Osteoblast (primary cell): ENCODE measurements at regions not wholly inside any gene's neighbourhood (a gene's known extent, or its start where the extent isn't known, plus 50 kb on each side); places are given as distances from the start of the nearest gene placed in this dataset.
"Not testable (repeated sequence)": the region's sequence is repeated elsewhere in the genome, so short reads cannot be mapped to it uniquely, and the experiment has no call there.

Experiments used
- DNase-seq: peaks from one replicate; pipeline ENCODE4 v3.0.0; 2011; ENCODE audit warnings: low spot score, mixed read lengths; ENCODE audit not compliant: insufficient read length; ENCODE audit errors: missing footprints
- H2AFZ ChIP-seq: 2 replicates; pipeline ENCODE4 v1.6.0; 2011; ENCODE audit warnings: mild to moderate bottlenecking, low read length
- H3K27ac ChIP-seq: 2 replicates; pipeline ENCODE4 v1.5.1; 2011; ENCODE audit warnings: mild to moderate bottlenecking, low read depth, low read length, moderate library complexity
- H3K27me3 ChIP-seq: 2 replicates; pipeline ENCODE4 v1.6.0; 2012; ENCODE audit warnings: mild to moderate bottlenecking, control low read depth, inconsistent platforms, low read length, moderate library complexity; ENCODE audit not compliant: insufficient read depth
- H3K36me3 ChIP-seq: 2 replicates; pipeline ENCODE4 v1.5.1; 2011; ENCODE audit warnings: mild to moderate bottlenecking, low read length, control low read depth, moderate library complexity; ENCODE audit not compliant: insufficient read depth
- H3K4me1 ChIP-seq: 2 replicates; pipeline ENCODE4 v1.5.1; 2011; ENCODE audit warnings: mild to moderate bottlenecking, low read length, control low read depth, moderate library complexity; ENCODE audit not compliant: insufficient read depth
- H3K4me2 ChIP-seq: 2 replicates; pipeline ENCODE4 v1.6.0; 2011; ENCODE audit warnings: mild to moderate bottlenecking, low read length; ENCODE audit not compliant: insufficient read depth
- H3K4me3 ChIP-seq: fragments of 200-600 bp; sonication (generic); 3 replicates; pipeline ENCODE4 v1.5.1; 2012; ENCODE audit warnings: mild to moderate bottlenecking, low read length, inconsistent platforms; ENCODE audit not compliant: insufficient read depth
- H3K79me2 ChIP-seq: 2 replicates; pipeline ENCODE4 v1.6.0; 2012; ENCODE audit warnings: mild to moderate bottlenecking, low read length, control low read depth, inconsistent platforms; ENCODE audit not compliant: insufficient read depth
- H3K9me3 ChIP-seq: 2 replicates; pipeline ENCODE4 v1.5.1; 2011; ENCODE audit warnings: low read depth, low read length, control low read depth
- H4K20me1 ChIP-seq: 2 replicates; pipeline ENCODE4 v1.6.0; 2012; ENCODE audit warnings: mild to moderate bottlenecking, low read length, control low read depth; ENCODE audit not compliant: insufficient read depth
- CTCF ChIP-seq: IDR thresholded peaks from 2 replicates; pipeline ENCODE4 v1.5.1; 2011; ENCODE audit warnings: mild to moderate bottlenecking, low read depth, low read length, moderate library complexity; ENCODE audit errors: extremely low read depth

- TF ChIP-seq CTCF, result no peak
- Histone ChIP-seq H3K4me3 (no peak overlapping the region), H3K4me1 (peaks cover 11% of the 10 kb centered on the region), H4K20me1 (no peaks in the 10 kb centered on the region), H3K36me3 (no peaks in the 10 kb centered on the region), H3K9me3 (no peaks in the 10 kb centered on the region), H3K79me2 (no peaks in the 10 kb centered on the region), H3K4me2 (no peak overlapping the region), H3K27me3 (no peaks in the 10 kb centered on the region), H2AFZ (no peak overlapping the region), H3K27ac (no peak overlapping the region)
- no peak for DNase-seq
These were observed 72.5 kb downstream of the FAM50B start for GRCh38 chr6:3921663-3922062.

DNA sequence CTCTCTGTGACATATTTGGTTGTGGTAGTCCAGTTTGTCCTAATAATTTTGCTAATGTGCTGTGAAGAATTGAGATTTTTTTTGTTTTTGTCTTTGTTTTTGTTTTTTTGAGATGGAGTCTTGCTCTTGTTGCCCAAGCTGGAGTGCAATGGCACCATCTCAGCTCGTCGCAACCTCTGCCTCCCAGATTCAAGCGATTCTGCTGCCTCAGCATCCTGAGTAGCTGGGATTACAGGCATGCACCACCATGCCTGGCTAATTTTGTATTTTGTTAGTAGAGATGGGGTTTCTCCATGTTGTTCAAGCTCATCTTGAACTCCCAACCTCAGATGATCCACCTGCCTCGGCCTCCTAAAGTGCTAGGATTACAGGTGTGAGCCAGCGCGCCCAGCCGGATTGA, 73.4 kb downstream of the FAM50B start:
- H3K4me2 ChIP-seq, H3K4me3 ChIP-seq, H4K20me1 ChIP-seq, H2AFZ ChIP-seq, H3K9me3 ChIP-seq, H3K27me3 ChIP-seq, H3K27ac ChIP-seq, H3K36me3 ChIP-seq, H3K79me2 ChIP-seq, DNase-seq: not testable (repeated sequence)
- H3K4me1 ChIP-seq, result peaks cover 11% of the 10 kb centered on the region

DNA sequence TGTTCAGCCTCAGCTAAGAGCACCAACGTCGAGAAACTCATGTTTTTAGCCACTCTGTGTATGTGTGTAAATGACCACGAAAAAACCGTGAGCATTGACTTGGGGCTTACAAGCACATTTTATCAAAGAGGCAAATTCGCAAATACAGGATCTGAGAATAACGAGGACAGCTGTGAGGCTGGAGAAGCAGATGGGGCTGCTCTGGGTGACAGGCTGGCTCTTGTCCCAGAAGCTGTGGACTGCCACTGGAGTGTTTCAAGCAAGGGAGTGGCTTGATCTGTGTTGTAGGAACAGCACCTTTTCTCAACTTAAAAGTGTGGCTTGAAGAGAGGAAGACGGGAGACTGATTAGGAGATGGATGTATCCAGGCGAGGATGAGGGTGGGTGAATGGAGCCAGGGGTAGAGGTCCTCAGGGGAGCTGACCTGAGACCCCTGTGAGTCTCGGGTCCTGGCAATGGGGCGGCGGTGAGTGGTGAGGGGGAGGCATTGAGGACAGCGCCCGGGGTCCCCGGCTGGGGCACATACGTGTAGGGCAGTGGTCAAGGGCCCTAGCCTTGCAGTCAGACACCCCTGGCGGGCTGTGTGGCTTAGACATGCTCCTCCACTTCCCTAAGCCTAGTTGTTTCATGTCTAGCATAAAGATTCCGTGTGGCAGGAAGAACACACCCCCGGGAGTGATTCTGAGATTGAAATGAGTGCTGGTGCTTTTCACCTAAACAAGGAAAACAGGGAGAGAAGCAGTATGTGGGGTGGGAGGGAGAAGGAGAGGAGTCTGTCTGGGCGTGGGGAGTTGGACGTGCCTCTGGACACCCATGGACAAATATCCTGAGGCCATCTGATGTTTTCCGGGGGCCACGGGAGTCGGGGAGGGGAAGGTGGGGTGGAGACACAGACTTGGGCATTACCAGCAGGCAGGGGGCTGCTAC, 76.3 kb downstream of the FAM50B start:
- Histone ChIP-seq H3K4me1 (peaks cover 17% of the 10 kb centered on the region), H3K4me2 (peak overlapping the region; percentile 28), H2AFZ (peak overlapping the region; percentile 81)
- not testable (repeated sequence) for H3K27ac ChIP-seq, H3K9me3 ChIP-seq, H3K79me2 ChIP-seq, H3K36me3 ChIP-seq, H3K27me3 ChIP-seq, H3K4me3 ChIP-seq, DNase-seq, H4K20me1 ChIP-seq

- DNase-seq, result no peak
- peak overlapping the region; percentile 81 for H2AFZ ChIP-seq
- H3K4me1 ChIP-seq, result peaks cover 17% of the 10 kb centered on the region
- TF ChIP-seq CTCF, result no peak
- H3K27me3 ChIP-seq, result no peaks in the 10 kb centered on the region
- H3K4me2 ChIP-seq, result peak overlapping the region; percentile 28
- H3K36me3 ChIP-seq, result no peaks in the 10 kb centered on the region
- H3K9me3 ChIP-seq, result no peaks in the 10 kb centered on the region
- H3K79me2 ChIP-seq, result no peaks in the 10 kb centered on the region
- no peak overlapping the region for H3K4me3 ChIP-seq
- H4K20me1 ChIP-seq, result no peaks in the 10 kb centered on the region
- no peak overlapping the region for H3K27ac ChIP-seq
These were observed 76.9 kb downstream of the FAM50B start for GRCh38 chr6:3926150-3926482.

- no peaks in the 10 kb centered on the region for H3K9me3 ChIP-seq
- no peak for DNase-seq
- no peak overlapping the region for H2AFZ ChIP-seq
- no peaks in the 10 kb centered on the region for H3K79me2 ChIP-seq
- no peak for TF ChIP-seq CTCF
- H4K20me1 ChIP-seq, result no peaks in the 10 kb centered on the region
- H3K4me3 ChIP-seq, result no peak overlapping the region
- no peak overlapping the region for H3K4me2 ChIP-seq
- peaks cover 17% of the 10 kb centered on the region for H3K4me1 ChIP-seq
- H3K27me3 ChIP-seq, result no peaks in the 10 kb centered on the region
- no peaks in the 10 kb centered on the region for H3K36me3 ChIP-seq
- peak overlapping the region; percentile 73 for H3K27ac ChIP-seq
These were observed 78.9 kb downstream of the FAM50B start for GRCh38 chr6:3928111-3928510.
